Heart left ventricle (tissue), 16 donors: ENCODE measurements at regions not wholly inside any gene's neighbourhood (a gene's known extent, or its start where the extent isn't known, plus 50 kb on each side); places are given as distances from the start of the nearest gene placed in this dataset.

Experiments
- ATAC-seq, 4 donors: fragments of 200-7000 bp; cut with Tn5 transposase; one replicate each; pipeline ENCODE4 v1.9.1; 2020 to 2022; ENCODE audit warnings: moderate library complexity in 4 of 4, mild to moderate bottlenecking in 3 of 4, moderate number of reproducible peaks in 1 of 4
- DNase-seq, 5 donors: peaks; one replicate each; pipeline ENCODE4 v3.0.0-alpha.2; 2020
- H3K27ac ChIP-seq, 12 donors: fragments of 200-600 bp; sonication (generic) in 4 of 12; one replicate each; pipeline versions ENCODE4 v1.5.0 to v1.8.0; 2016 to 2022; ENCODE audit warnings: mild to moderate bottlenecking in 2 of 12
- H3K27me3 ChIP-seq, 9 donors: fragments of 200-600 bp; sonication (generic) in 2 of 9; one replicate each; pipeline versions ENCODE4 v1.5.1 to v1.8.0; 2016 to 2022; ENCODE audit warnings: mild to moderate bottlenecking in 3 of 9
- H3K36me3 ChIP-seq, 9 donors: fragments of 200-600 bp; sonication (generic) in 2 of 9; one replicate each; pipeline versions ENCODE4 v1.5.0 to v1.8.0; 2018 to 2022; ENCODE audit warnings: mild to moderate bottlenecking in 2 of 9
- H3K4me1 ChIP-seq, 12 donors: fragments of 200-600 bp; sonication (generic) in 4 of 12; one replicate each; pipeline versions ENCODE4 v1.5.0 to v1.8.0; 2016 to 2022; ENCODE audit warnings: mild to moderate bottlenecking in 3 of 12
- H3K4me3 ChIP-seq, 12 donors: fragments of 200-600 bp; sonication (generic) in 4 of 12; one replicate each; pipeline versions ENCODE4 v1.5.0 to v1.8.0; 2017 to 2022; ENCODE audit warnings: mild to moderate bottlenecking in 9 of 12, moderate library complexity in 4 of 12
- H3K9me3 ChIP-seq, 12 donors: fragments of 200-600 bp; sonication (generic) in 4 of 12; one replicate each; pipeline versions ENCODE4 v1.5.0 to v1.8.0; 2016 to 2022; ENCODE audit warnings: mild to moderate bottlenecking in 1 of 12
- CTCF ChIP-seq, 12 donors: fragments of 200-600 bp; sonication (generic) in 4 of 12; IDR thresholded peaks; one replicate each; pipeline versions ENCODE4 v1.5.0 to v1.8.0; 2018 to 2022; ENCODE audit warnings: antibody characterized with exemption in 12 of 12, mild to moderate bottlenecking in 5 of 12
- POLR2A ChIP-seq, 2 donors: fragments of 450-650 bp; IDR thresholded peaks; one replicate each; pipeline ENCODE4 v1.6.1; 2017; ENCODE audit warnings: antibody characterized with exemption in 2 of 2, mild to moderate bottlenecking in 2 of 2, moderate library complexity in 2 of 2
- WGBS, 4 donors: extraction: QIAGEN DNeasy Blood & Tissue Kit in 2 of 4; methylation state at CpG; one replicate each; pipeline versions ENCODE4 v1.1.5 to v1.1.7; 2013 to 2018; 5-methylcytosine and 5-hydroxymethylcytosine counted together
- intact Hi-C, 10 donors: fragments of 100-400 bp; cut with DNase I; formaldehyde crosslinking; loops; one replicate each; pipeline versions ENCODE4 v1.11.1 to v1.14.2; 2022
- donor health status: ischemic (EF 13 %, LVEDD 7.1; RV severe dilation, severe dysfunction).
- donor health status: healthy with polysubstance abuse.
- donor health status: DM: no; HTN: yes; CAD: no.
- donor health status: DM: no; HTN: no; CAD: no.
- donor health status: ischemic (EF 25% LVEDD 6.9; RV normal size, moderate dysfunction).
- donor health status: ischemic (EF 25% LVEDD 5.7; RV mildly dilated, moderate dysfunction).
- donor health status: healthy.
- donor health status: DM: yes; HTN: yes; CAD: no.
- donor health status: ischemic (EF 35%, LVEDD 5.7; RV mildly dilated, moderate dysfunction).
- donor health status: nonischemic (EF 11% LVEDD 7.7; RV severe dilation, severe dysfunction).
- donor health status: DM: yes; HTN: yes; CAD: no.
- donor health status: PGD.
- donor health status: ischemic (EF 29% LVEDD 5.4; RV normal size, mild dysfunction).
- donor health status: nonischemic (EF 23%, LVEDD 6.1; RV moderate dilation, normal function).

GRCh38 chr15:26325495-26325894 lies 447.4 kb downstream of the GABRB3 start:
- ATAC-seq = no peak
- H3K36me3 ChIP-seq = no peaks in the 10 kb centered on the region

GRCh38 chr15:26323566-26323965 lies 449.3 kb downstream of the GABRB3 start:
- no peaks in the 10 kb centered on the region for H3K9me3 ChIP-seq
- DNase-seq (no peak), ATAC-seq (no peak)
- H3K36me3 ChIP-seq = no peaks in the 10 kb centered on the region
- intact Hi-C loops = loop anchor here in 1 of 10 donors (10.0 kb wide), 1 partner anchor 61 kb away; no protein-coding TSS in a partner anchor
- H3K27me3 ChIP-seq = no peaks in the 10 kb centered on the region
- no peak overlapping the region for H3K27ac ChIP-seq
- TF ChIP-seq POLR2A (IDR thresholded peaks at IDR 0.05) = no peak
- TF ChIP-seq CTCF (IDR thresholded peaks at IDR 0.05) = no peak
- 64 to 74% (median 65%) methylated on average over 4 of the region's 4 CpGs for WGBS, 4 donors
- H3K4me1 ChIP-seq = no peaks in the 10 kb centered on the region
- H3K4me3 ChIP-seq = no peak overlapping the region

More at GRCh38 chr15:26325495-26325894, 447.4 kb downstream of the GABRB3 start:
- Histone ChIP-seq H3K9me3 (no peaks in the 10 kb centered on the region), H3K4me3 (no peak overlapping the region), H3K4me1 (no peaks in the 10 kb centered on the region), H3K27me3 (no peaks in the 10 kb centered on the region), H3K27ac (no peak overlapping the region)
- TF ChIP-seq POLR2A (IDR thresholded peaks at IDR 0.05) = no peak
- TF ChIP-seq CTCF (IDR thresholded peaks at IDR 0.05) = no peak
- DNase-seq = no peak
- intact Hi-C loops = loop anchor here in 1 of 10 donors (10.0 kb wide), 1 partner anchor 59 kb away; no protein-coding TSS in a partner anchor

GRCh38 chr15:26318689-26319088 lies 454.2 kb downstream of the GABRB3 start:
- intact Hi-C loops = loop anchor here in 1 of 10 donors (10.0 kb wide), 1 partner anchor 46 kb away; no protein-coding TSS in a partner anchor
- WGBS, 4 donors = 78 to 86% (median 83%) methylated on average over 1 of the region's 1 CpG
- no peaks in the 10 kb centered on the region for H3K4me1 ChIP-seq
- H3K27me3 ChIP-seq = no peaks in the 10 kb centered on the region
- H3K4me3 ChIP-seq = no peak overlapping the region
- DNase-seq (no peak), ATAC-seq (no peak)
- no peaks in the 10 kb centered on the region for H3K9me3 ChIP-seq
- no peak for TF ChIP-seq POLR2A (IDR thresholded peaks at IDR 0.05)
- TF ChIP-seq CTCF (IDR thresholded peaks at IDR 0.05) = no peak
- no peak overlapping the region for H3K27ac ChIP-seq
- H3K36me3 ChIP-seq = no peaks in the 10 kb centered on the region

GRCh38 chr15:26314577-26314976 lies 451.4 kb upstream of the ATP10A start:
- intact Hi-C loops = loop anchor here in 1 of 10 donors (10.0 kb wide), 1 partner anchor 50 kb away; no protein-coding TSS in a partner anchor
- Histone ChIP-seq H3K36me3 (no peaks in the 10 kb centered on the region), H3K9me3 (peaks cover 0 to 10% (median 0%) of the 10 kb centered on the region in 12 donors), H3K4me1 (peaks cover 0 to 6% (median 0%) of the 10 kb centered on the region in 12 donors), H3K4me3 (no peak overlapping the region), H3K27ac (no peak overlapping the region), H3K27me3 (no peaks in the 10 kb centered on the region)
- ATAC-seq (no peak), DNase-seq (no peak)
- WGBS, 4 donors = 71 to 79% (median 74%) methylated on average over 4 of the region's 4 CpGs
- TF ChIP-seq CTCF (IDR thresholded peaks at IDR 0.05) (no peak), POLR2A (IDR thresholded peaks at IDR 0.05) (no peak)
